Upper lobe of left lung (tissue), 4 donors: ENCODE measurements at regions not wholly inside any gene's neighbourhood (a gene's known extent, or its start where the extent isn't known, plus 50 kb on each side); places are given as distances from the start of the nearest gene placed in this dataset.

Experiments used
- CTCF ChIP-seq, 6 experiments: fragments of 450-650 bp in 4 of 6; fragments of 200-600 bp in 2 of 6; sonication (generic) in 2 of 6; IDR thresholded peaks; one replicate each; pipeline ENCODE4 v1.5.1; 2016 to 2019; ENCODE audit warnings: antibody characterized with exemption in 6 of 6
- EP300 ChIP-seq, 4 donors: sonication (generic); formaldehyde crosslinking; IDR thresholded peaks; one replicate each; pipeline ENCODE4 v1.5.1; 2017; ENCODE audit warnings: antibody characterized with exemption in 4 of 4, control low read depth in 2 of 4

GRCh38 chr12:67034110-67034879, 234.9 kb upstream of the CAND1 start:
- no peak for TF ChIP-seq EP300 (IDR thresholded peaks at IDR 0.05)
- TF ChIP-seq CTCF (IDR thresholded peaks at IDR 0.05) = no peak
